HG02610 (cell line): ENCODE measurements at regions not wholly inside any gene's neighbourhood (a gene's known extent, or its start where the extent isn't known, plus 50 kb on each side); places are given as distances from the start of the nearest gene placed in this dataset.
"Not testable (repeated sequence)": the region's sequence is repeated elsewhere in the genome, so short reads cannot be mapped to it uniquely, and the experiment has no call there.

Experiments used
- ATAC-seq: cut with Tn5 transposase; IDR thresholded peaks from one replicate; pipeline ENCODE4 v1.9.1; 2021; ENCODE audit warnings: mild to moderate bottlenecking, moderate library complexity; ENCODE audit not compliant: unreplicated experiment

- no peak for ATAC-seq
These were observed 616.6 kb downstream of the XPNPEP1 start for GRCh38 chr10:109306698-109307097.

GRCh38 chr10:109287858-109288257 is 635.5 kb downstream of the XPNPEP1 start:
- no peak for ATAC-seq

GRCh38 chr10:109282510-109282909 is 640.8 kb downstream of the XPNPEP1 start:
- ATAC-seq, result no peak

- ATAC-seq, result no peak
These were observed 642.0 kb downstream of the XPNPEP1 start for GRCh38 chr10:109281347-109281746.

- no peak for ATAC-seq
These were observed 642.5 kb downstream of the XPNPEP1 start for GRCh38 chr10:109280837-109281236.

- no peak for ATAC-seq
These were observed 645.9 kb downstream of the XPNPEP1 start for GRCh38 chr10:109277456-109277855.

- no peak for ATAC-seq
These were observed 647.4 kb downstream of the XPNPEP1 start for GRCh38 chr10:109275960-109276359.

- no peak for ATAC-seq
These were observed 648.6 kb downstream of the XPNPEP1 start for GRCh38 chr10:109274681-109275080.

- no peak for ATAC-seq
These were observed 653.1 kb downstream of the XPNPEP1 start for GRCh38 chr10:109270173-109270572.

GRCh38 chr10:109264004-109264403 is 659.3 kb downstream of the XPNPEP1 start:
- no peak for ATAC-seq

GRCh38 chr10:109261231-109261630 is 662.1 kb downstream of the XPNPEP1 start:
- ATAC-seq, result no peak

GRCh38 chr10:109259293-109259692 is 664.0 kb downstream of the XPNPEP1 start:
- ATAC-seq, result no peak

- no peak for ATAC-seq
These were observed 670.0 kb downstream of the XPNPEP1 start for GRCh38 chr10:109253306-109253705.

- ATAC-seq, result no peak
These were observed 673.2 kb downstream of the XPNPEP1 start for GRCh38 chr10:109250152-109250551.

- ATAC-seq, result no peak
These were observed 675.5 kb downstream of the XPNPEP1 start for GRCh38 chr10:109247814-109248213.

GRCh38 chr10:109245821-109246220 is 677.5 kb downstream of the XPNPEP1 start:
- no peak for ATAC-seq

- no peak for ATAC-seq
These were observed 683.9 kb downstream of the XPNPEP1 start for GRCh38 chr10:109239371-109239770.

- ATAC-seq, result no peak
These were observed 685.6 kb downstream of the XPNPEP1 start for GRCh38 chr10:109237682-109238081.

GRCh38 chr10:109237050-109237449 is 686.3 kb downstream of the XPNPEP1 start:
- ATAC-seq, result no peak

GRCh38 chr10:109223533-109223932 is 699.8 kb downstream of the XPNPEP1 start:
- ATAC-seq, result not testable (repeated sequence)

GRCh38 chr10:109219935-109220605 is 703.2 kb downstream of the XPNPEP1 start:
- ATAC-seq, result no peak

- ATAC-seq, result no peak
These were observed 705.1 kb downstream of the XPNPEP1 start for GRCh38 chr10:109218207-109218606.
